ENCODE measurements at regions not wholly inside any gene's neighbourhood (a gene's known extent, or its start where the extent isn't known, plus 50 kb on each side); places are given as distances from the start of the nearest gene placed in this dataset.

DNA sequence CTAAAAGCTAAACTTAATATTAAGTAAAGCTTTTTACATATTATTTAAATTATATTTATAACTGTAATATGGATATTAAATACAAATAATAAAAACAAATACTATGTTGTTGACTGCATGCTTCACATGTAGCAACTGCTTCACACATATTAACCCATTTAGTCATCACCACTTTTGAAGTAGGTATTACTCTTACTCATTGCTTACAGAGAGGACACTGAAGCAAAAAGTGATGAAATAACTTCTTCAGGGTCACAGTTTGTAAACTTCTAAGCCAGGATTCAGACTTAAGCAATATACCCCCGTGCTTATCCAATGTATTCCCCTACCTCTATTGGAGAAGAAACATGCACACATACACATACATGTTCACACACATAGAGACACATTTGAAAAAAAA, 166.6 kb downstream of the DKK2 start:
- H3K4me3 ChIP-seq (ENCODE audit: insufficient read depth, low read depth, low read length), result no peak overlapping the region
- H3K4me1 ChIP-seq (ENCODE audit: insufficient read depth, low read length), result no peaks in the 10 kb centered on the region
- no peaks in the 10 kb centered on the region for H3K27me3 ChIP-seq (ENCODE audit: insufficient read depth, low read length)
- H3K4me3 Mint-ChIP-seq (ENCODE audit: unreplicated experiment), result no peak overlapping the region
- H3K9ac ChIP-seq (ENCODE audit: low read length), result no peak overlapping the region
- H3K4me1 Mint-ChIP-seq (ENCODE audit: low read depth, unreplicated experiment), result peaks cover 12% of the 10 kb centered on the region
- H3K9me3 Mint-ChIP-seq (ENCODE audit: unreplicated experiment), result peaks cover 3% of the 10 kb centered on the region
- H3K36me3 ChIP-seq (ENCODE audit: insufficient read depth, low read length), result no peaks in the 10 kb centered on the region
- no peak overlapping the region for H2AFZ ChIP-seq (ENCODE audit: low read depth, low read length)
- no peaks in the 10 kb centered on the region for H4K20me1 ChIP-seq (ENCODE audit: insufficient read depth, low read length)
- H3K27me3 Mint-ChIP-seq (ENCODE audit: low read depth, unreplicated experiment), result no peaks in the 10 kb centered on the region
- peak overlapping the region; percentile 92 for H3K27ac Mint-ChIP-seq (ENCODE audit: unreplicated experiment)
- H3K9me3 ChIP-seq (ENCODE audit: insufficient read depth, low read depth, low read length), result no peaks in the 10 kb centered on the region
- H3K36me3 Mint-ChIP-seq (ENCODE audit: low read depth, unreplicated experiment), result no peaks in the 10 kb centered on the region
- FAIRE-seq (no peak), DNase-seq (ENCODE audit: low read depth) (peak; percentile 47)
- TF ChIP-seq, protein P1, sequence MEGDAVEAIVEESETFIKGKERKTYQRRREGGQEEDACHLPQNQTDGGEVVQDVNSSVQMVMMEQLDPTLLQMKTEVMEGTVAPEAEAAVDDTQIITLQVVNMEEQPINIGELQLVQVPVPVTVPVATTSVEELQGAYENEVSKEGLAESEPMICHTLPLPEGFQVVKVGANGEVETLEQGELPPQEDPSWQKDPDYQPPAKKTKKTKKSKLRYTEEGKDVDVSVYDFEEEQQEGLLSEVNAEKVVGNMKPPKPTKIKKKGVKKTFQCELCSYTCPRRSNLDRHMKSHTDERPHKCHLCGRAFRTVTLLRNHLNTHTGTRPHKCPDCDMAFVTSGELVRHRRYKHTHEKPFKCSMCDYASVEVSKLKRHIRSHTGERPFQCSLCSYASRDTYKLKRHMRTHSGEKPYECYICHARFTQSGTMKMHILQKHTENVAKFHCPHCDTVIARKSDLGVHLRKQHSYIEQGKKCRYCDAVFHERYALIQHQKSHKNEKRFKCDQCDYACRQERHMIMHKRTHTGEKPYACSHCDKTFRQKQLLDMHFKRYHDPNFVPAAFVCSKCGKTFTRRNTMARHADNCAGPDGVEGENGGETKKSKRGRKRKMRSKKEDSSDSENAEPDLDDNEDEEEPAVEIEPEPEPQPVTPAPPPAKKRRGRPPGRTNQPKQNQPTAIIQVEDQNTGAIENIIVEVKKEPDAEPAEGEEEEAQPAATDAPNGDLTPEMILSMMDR (IDR thresholded peaks at IDR 0.05; ENCODE audit: insufficient read depth, low read depth, low read length), result no peak
- no peak for TF ChIP-seq EZH2 (IDR thresholded peaks at IDR 0.05; ENCODE audit: insufficient read depth, low read length)
- no peak overlapping the region for H3K4me2 ChIP-seq (ENCODE audit: low read length)
- H3K79me2 ChIP-seq (ENCODE audit: insufficient read depth, low read length), result no peaks in the 10 kb centered on the region
- no peak overlapping the region for H3K27ac ChIP-seq (ENCODE audit: low read depth, low read length)

DNA sequence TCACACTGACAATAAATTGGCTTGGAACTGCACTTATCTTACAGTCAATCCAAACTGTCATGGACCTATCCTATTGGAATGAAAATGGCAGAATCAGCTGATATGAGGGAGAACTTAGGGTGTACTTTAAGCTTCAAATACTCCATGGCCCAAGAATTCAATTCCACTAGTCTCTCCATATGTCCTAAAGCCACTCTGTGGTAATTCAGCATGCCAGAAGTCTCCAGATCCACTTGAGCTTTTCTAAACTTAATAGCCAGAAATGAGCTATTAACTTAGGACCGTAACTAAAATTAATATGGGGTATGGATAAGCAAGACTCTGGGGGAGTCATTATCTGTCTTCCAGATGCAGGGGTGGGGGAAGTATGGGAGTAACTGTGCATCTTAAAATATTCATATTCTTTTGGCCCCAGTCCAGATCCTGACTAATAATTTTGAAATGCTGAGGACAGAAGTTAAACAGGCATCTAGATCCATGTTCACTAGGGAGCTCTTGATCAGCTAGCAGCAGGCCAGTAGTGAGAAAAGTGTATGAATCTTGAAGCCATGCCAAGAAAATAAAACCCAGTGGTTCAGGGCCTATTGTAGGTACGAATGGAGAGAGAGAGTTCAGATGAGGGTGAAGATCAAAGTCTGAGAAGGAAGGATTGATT, 167.6 kb downstream of the DKK2 start:
- Mint-ChIP-seq H3K36me3 (ENCODE audit: low read depth, unreplicated experiment) (no peaks in the 10 kb centered on the region), H3K27me3 (ENCODE audit: low read depth, unreplicated experiment) (no peaks in the 10 kb centered on the region), H3K27ac (ENCODE audit: unreplicated experiment) (peak overlapping the region; percentile 60), H3K4me1 (ENCODE audit: low read depth, unreplicated experiment) (peaks cover 20% of the 10 kb centered on the region), H3K4me3 (ENCODE audit: unreplicated experiment) (no peak overlapping the region), H3K9me3 (ENCODE audit: unreplicated experiment) (peaks cover 3% of the 10 kb centered on the region)
- no peak for TF ChIP-seq EZH2 (IDR thresholded peaks at IDR 0.05; ENCODE audit: insufficient read depth, low read length)
- TF ChIP-seq, protein P1 (IDR thresholded peaks at IDR 0.05; ENCODE audit: insufficient read depth, low read depth, low read length), result no peak
- FAIRE-seq, result no peak
- H3K36me3 ChIP-seq (ENCODE audit: insufficient read depth, low read length), result no peaks in the 10 kb centered on the region
- H3K9me3 ChIP-seq (ENCODE audit: insufficient read depth, low read depth, low read length), result no peaks in the 10 kb centered on the region
- no peak overlapping the region for H2AFZ ChIP-seq (ENCODE audit: low read depth, low read length)
- H3K27ac ChIP-seq (ENCODE audit: low read depth, low read length), result peak overlapping the region; percentile 25
- no peak overlapping the region for H3K9ac ChIP-seq (ENCODE audit: low read length)
- H3K4me3 ChIP-seq (ENCODE audit: insufficient read depth, low read depth, low read length), result no peak overlapping the region
- no peaks in the 10 kb centered on the region for H3K27me3 ChIP-seq (ENCODE audit: insufficient read depth, low read length)
- H3K79me2 ChIP-seq (ENCODE audit: insufficient read depth, low read length), result no peaks in the 10 kb centered on the region
- H4K20me1 ChIP-seq (ENCODE audit: insufficient read depth, low read length), result no peaks in the 10 kb centered on the region
- no peak overlapping the region for H3K4me2 ChIP-seq (ENCODE audit: low read length)
- DNase-seq (ENCODE audit: low read depth), result peak; percentile 52
- no peaks in the 10 kb centered on the region for H3K4me1 ChIP-seq (ENCODE audit: insufficient read depth, low read length)

DNA sequence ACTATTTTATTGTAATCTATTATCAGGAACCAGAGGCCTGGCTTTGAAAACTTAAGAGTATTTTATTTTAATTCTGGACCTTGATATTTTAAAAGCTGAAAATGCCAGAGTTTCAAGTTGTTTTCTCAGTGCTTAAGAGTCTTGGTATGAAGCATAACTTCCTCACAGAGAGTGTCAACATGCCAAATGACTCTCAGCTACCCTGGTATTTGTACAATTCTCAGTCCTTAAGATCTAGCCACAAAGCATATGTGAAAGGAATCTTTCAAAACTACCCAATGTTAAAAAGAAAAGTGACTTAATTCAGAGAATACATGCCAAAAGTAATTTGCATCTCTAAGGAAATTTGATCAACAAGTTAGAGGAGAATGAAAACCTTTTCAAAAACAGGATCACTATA, 171.9 kb downstream of the DKK2 start:
- H3K27ac Mint-ChIP-seq (ENCODE audit: unreplicated experiment), result peak overlapping the region; percentile 85
- H3K4me1 Mint-ChIP-seq (ENCODE audit: low read depth, unreplicated experiment), result peaks cover 19% of the 10 kb centered on the region
- Histone ChIP-seq H3K9ac (ENCODE audit: low read length) (no peak overlapping the region), H3K27ac (ENCODE audit: low read depth, low read length) (peak overlapping the region; percentile 65), H3K36me3 (ENCODE audit: insufficient read depth, low read length) (no peaks in the 10 kb centered on the region), H3K4me1 (ENCODE audit: insufficient read depth, low read length) (no peaks in the 10 kb centered on the region), H3K4me3 (ENCODE audit: insufficient read depth, low read depth, low read length) (no peak overlapping the region), H3K79me2 (ENCODE audit: insufficient read depth, low read length) (no peaks in the 10 kb centered on the region), H4K20me1 (ENCODE audit: insufficient read depth, low read length) (no peaks in the 10 kb centered on the region), H3K9me3 (ENCODE audit: insufficient read depth, low read depth, low read length) (no peaks in the 10 kb centered on the region), H3K4me2 (ENCODE audit: low read length) (peak overlapping the region; percentile 16), H2AFZ (ENCODE audit: low read depth, low read length) (no peak overlapping the region), H3K27me3 (ENCODE audit: insufficient read depth, low read length) (no peaks in the 10 kb centered on the region)
- H3K36me3 Mint-ChIP-seq (ENCODE audit: low read depth, unreplicated experiment), result no peaks in the 10 kb centered on the region
- peaks cover 2% of the 10 kb centered on the region for H3K9me3 Mint-ChIP-seq (ENCODE audit: unreplicated experiment)
- peak; percentile 54 for FAIRE-seq
- no peaks in the 10 kb centered on the region for H3K27me3 Mint-ChIP-seq (ENCODE audit: low read depth, unreplicated experiment)
- peak; percentile 83 for DNase-seq (ENCODE audit: low read depth)
- TF ChIP-seq, protein P1 (IDR thresholded peaks at IDR 0.05; ENCODE audit: insufficient read depth, low read depth, low read length), result no peak
- TF ChIP-seq EZH2 (IDR thresholded peaks at IDR 0.05; ENCODE audit: insufficient read depth, low read length), result no peak
- H3K4me3 Mint-ChIP-seq (ENCODE audit: unreplicated experiment), result no peak overlapping the region

All from astrocyte (in vitro differentiated cells and primary cell).